Uterus (tissue), 2 donors: ENCODE measurements at regions not wholly inside any gene's neighbourhood (a gene's known extent, or its start where the extent isn't known, plus 50 kb on each side); places are given as distances from the start of the nearest gene placed in this dataset.

ENCODE experiments used
- POLR2A ChIP-seq, 2 donors: fragments of 450-650 bp; IDR thresholded peaks; one replicate each; pipeline ENCODE4 v1.6.1; 2016; ENCODE audit warnings: antibody characterized with exemption in 2 of 2, mild to moderate bottlenecking in 1 of 2, moderate library complexity in 1 of 2
- TF ChIP-seq, protein P1 (sequence below), 4 experiments: fragments of 200-600 bp in 2 of 4; fragments of 450-650 bp in 2 of 4; sonication (generic) in 2 of 4; IDR thresholded peaks; one replicate each; pipeline ENCODE4 v1.5.1; 2016 to 2019; ENCODE audit warnings: antibody characterized with exemption in 4 of 4, mild to moderate bottlenecking in 2 of 4, moderate library complexity in 1 of 4

DNA sequence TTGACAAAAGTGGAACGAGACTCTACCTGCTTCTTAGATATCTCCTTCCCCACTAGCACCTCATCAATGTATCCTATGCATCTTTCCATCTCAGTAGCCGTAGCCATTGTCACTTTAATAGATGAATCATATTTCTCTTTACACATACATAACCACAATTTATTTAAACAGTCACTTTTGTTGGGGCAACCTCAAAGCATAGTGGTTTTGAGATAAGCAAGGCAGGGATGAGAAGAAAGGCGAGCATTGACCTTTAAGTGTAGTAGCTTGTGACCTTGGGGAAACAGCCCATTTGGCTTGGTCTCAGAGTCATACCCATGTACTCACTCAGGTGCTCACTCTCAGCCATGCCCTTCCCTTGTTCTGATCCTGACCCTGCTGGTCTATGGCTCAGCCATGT lies 260.1 kb downstream of the C1orf94 start:
- TF ChIP-seq, protein P1, sequence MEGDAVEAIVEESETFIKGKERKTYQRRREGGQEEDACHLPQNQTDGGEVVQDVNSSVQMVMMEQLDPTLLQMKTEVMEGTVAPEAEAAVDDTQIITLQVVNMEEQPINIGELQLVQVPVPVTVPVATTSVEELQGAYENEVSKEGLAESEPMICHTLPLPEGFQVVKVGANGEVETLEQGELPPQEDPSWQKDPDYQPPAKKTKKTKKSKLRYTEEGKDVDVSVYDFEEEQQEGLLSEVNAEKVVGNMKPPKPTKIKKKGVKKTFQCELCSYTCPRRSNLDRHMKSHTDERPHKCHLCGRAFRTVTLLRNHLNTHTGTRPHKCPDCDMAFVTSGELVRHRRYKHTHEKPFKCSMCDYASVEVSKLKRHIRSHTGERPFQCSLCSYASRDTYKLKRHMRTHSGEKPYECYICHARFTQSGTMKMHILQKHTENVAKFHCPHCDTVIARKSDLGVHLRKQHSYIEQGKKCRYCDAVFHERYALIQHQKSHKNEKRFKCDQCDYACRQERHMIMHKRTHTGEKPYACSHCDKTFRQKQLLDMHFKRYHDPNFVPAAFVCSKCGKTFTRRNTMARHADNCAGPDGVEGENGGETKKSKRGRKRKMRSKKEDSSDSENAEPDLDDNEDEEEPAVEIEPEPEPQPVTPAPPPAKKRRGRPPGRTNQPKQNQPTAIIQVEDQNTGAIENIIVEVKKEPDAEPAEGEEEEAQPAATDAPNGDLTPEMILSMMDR (IDR thresholded peaks at IDR 0.05) = no peak
- no peak for TF ChIP-seq POLR2A (IDR thresholded peaks at IDR 0.05)
